ENCODE measurements at regions not wholly inside any gene's neighbourhood (a gene's known extent, or its start where the extent isn't known, plus 50 kb on each side); places are given as distances from the start of the nearest gene placed in this dataset.

- TF ChIP-seq CTCF (IDR thresholded peaks at IDR 0.05) (no peak), EZH2 (IDR thresholded peaks at IDR 0.05; ENCODE audit: borderline replicate concordance, insufficient read depth, low read depth, low read length, poor library complexity, severe bottlenecking) (no peak)
These were observed 66.5 kb downstream of the POLR2M start for GRCh38 chr15:57773051-57773450.
